MCF 10A (cell line): ENCODE measurements at regions not wholly inside any gene's neighbourhood (a gene's known extent, or its start where the extent isn't known, plus 50 kb on each side); places are given as distances from the start of the nearest gene placed in this dataset.

Experiments
- BruUV-seq: library from RNA; stranded (reverse); fragments of 400-500 nt; replicated peaks from 2 replicates; lab custom pipeline; 2021; lab: Mats Ljungman, UMichigan
- CTCF ChIA-PET: fragments of 300-600 bp; sonication (Branson Sonifier 250); formaldehyde crosslinking; extraction: SDS; loops from one replicate; lab custom pipeline; 2021; ENCODE audit warnings: antibody characterized with exemption, inconsistent platforms; lab: Yijun Ruan, JAX
- POLR2A ChIA-PET: fragments of 300-600, 350-650 bp; sonication (Branson Sonifier 250); formaldehyde crosslinking; extraction: SDS; loops from one replicate; lab custom pipeline; 2020; ENCODE audit warnings: antibody characterized with exemption, inconsistent platforms; lab: Yijun Ruan, JAX
- DNase-seq: peaks from one replicate; pipeline ENCODE4 v3.0.0-alpha.2; 2018; ENCODE audit not compliant: unreplicated experiment
- H3K27ac Mint-ChIP-seq: one replicate; pipeline ENCODE4 v1.8.0; 2022; ENCODE audit warnings: mild to moderate bottlenecking, low read depth, mixed read lengths; ENCODE audit not compliant: unreplicated experiment
- H3K27me3 Mint-ChIP-seq: one replicate; pipeline ENCODE4 v1.8.0; 2022; ENCODE audit warnings: mixed read lengths; ENCODE audit not compliant: insufficient read depth, unreplicated experiment
- H3K36me3 Mint-ChIP-seq: one replicate; pipeline ENCODE4 v1.8.0; 2022; ENCODE audit warnings: mild to moderate bottlenecking, moderate library complexity, mixed read lengths; ENCODE audit not compliant: insufficient read depth, unreplicated experiment
- H3K4me1 Mint-ChIP-seq: one replicate; pipeline ENCODE4 v1.8.0; 2022; ENCODE audit warnings: mixed read lengths; ENCODE audit not compliant: insufficient read depth, unreplicated experiment
- H3K4me3 Mint-ChIP-seq: one replicate; pipeline ENCODE4 v1.8.0; 2022; ENCODE audit warnings: mild to moderate bottlenecking, moderate library complexity, mixed read lengths; ENCODE audit not compliant: unreplicated experiment
- H3K9me3 Mint-ChIP-seq: one replicate; pipeline ENCODE4 v1.8.0; 2022; ENCODE audit warnings: mixed read lengths; ENCODE audit not compliant: unreplicated experiment
- CTCF ChIP-seq: fragments of 200-600 bp; IDR thresholded peaks from one replicate; pipeline ENCODE4 v1.8.0; 2022; ENCODE audit warnings: antibody characterized with exemption, mild to moderate bottlenecking; ENCODE audit not compliant: unreplicated experiment
- intact Hi-C: fragments of 100-400 bp; cut with micrococcal nuclease; formaldehyde crosslinking; loops from 2 replicates; pipeline ENCODE4 v1.14.1; 2022

GRCh38 chr4:14072506-14072905, 445.0 kb upstream of the BOD1L1 start:
- Mint-ChIP-seq H3K27me3 (no peaks in the 10 kb centered on the region), H3K36me3 (no peaks in the 10 kb centered on the region), H3K4me3 (no peak overlapping the region), H3K4me1 (no peaks in the 10 kb centered on the region), H3K9me3 (no peaks in the 10 kb centered on the region), H3K27ac (no peak overlapping the region)
- BruUV-seq, result no TSS peak
- ChIA-PET CTCF (no interaction called here), POLR2A (no interaction called here)
- no peak for TF ChIP-seq CTCF
- intact Hi-C loops, result no loop called here
- no peak for DNase-seq

- Mint-ChIP-seq H3K4me1 (no peaks in the 10 kb centered on the region), H3K36me3 (no peaks in the 10 kb centered on the region), H3K27ac (no peak overlapping the region), H3K4me3 (no peak overlapping the region), H3K27me3 (no peaks in the 10 kb centered on the region), H3K9me3 (no peaks in the 10 kb centered on the region)
- intact Hi-C loops, result no loop called here
- ChIA-PET CTCF (interaction anchor here (0.6 kb wide), 3 partner anchors 148 to 458 kb away, joined by 3 read pairs; no protein-coding TSS in a partner anchor), POLR2A (no interaction called here)
- no TSS peak for BruUV-seq
- DNase-seq, result no peak
- TF ChIP-seq CTCF, result no peak
These were observed 449.3 kb upstream of the BOD1L1 start for GRCh38 chr4:14076776-14077175.

GRCh38 chr4:14078326-14078725, 450.8 kb upstream of the BOD1L1 start:
- no peaks in the 10 kb centered on the region for H3K27me3 Mint-ChIP-seq
- no peak overlapping the region for H3K27ac Mint-ChIP-seq
- POLR2A ChIA-PET, result no interaction called here
- intact Hi-C loops, result no loop called here
- CTCF ChIA-PET, result interaction anchor here (0.6 kb wide), 1 partner anchor 31 kb away, joined by 3 read pairs; no protein-coding TSS in a partner anchor
- H3K36me3 Mint-ChIP-seq, result no peaks in the 10 kb centered on the region
- H3K4me3 Mint-ChIP-seq, result no peak overlapping the region
- TF ChIP-seq CTCF, result no peak
- H3K4me1 Mint-ChIP-seq, result no peaks in the 10 kb centered on the region
- BruUV-seq, result no TSS peak
- no peaks in the 10 kb centered on the region for H3K9me3 Mint-ChIP-seq
- no peak for DNase-seq

GRCh38 chr4:14079601-14080000, 452.1 kb upstream of the BOD1L1 start:
- no peak for DNase-seq
- no TSS peak for BruUV-seq
- intact Hi-C loops, result no loop called here
- Mint-ChIP-seq H3K36me3 (no peaks in the 10 kb centered on the region), H3K27ac (no peak overlapping the region), H3K4me1 (no peaks in the 10 kb centered on the region), H3K4me3 (no peak overlapping the region), H3K9me3 (no peaks in the 10 kb centered on the region), H3K27me3 (no peaks in the 10 kb centered on the region)
- ChIA-PET POLR2A (interaction anchor here (0.7 kb wide), 1 partner anchor 1790 kb away, joined by 3 read pairs; no protein-coding TSS in a partner anchor), CTCF (no interaction called here)
- TF ChIP-seq CTCF, result no peak
